Testis (tissue), 2 donors: ENCODE measurements at regions not wholly inside any gene's neighbourhood (a gene's known extent, or its start where the extent isn't known, plus 50 kb on each side); places are given as distances from the start of the nearest gene placed in this dataset.

ENCODE experiments used
- DNase-seq: peaks from one replicate; pipeline ENCODE4 v3.0.0-alpha.2; 2019
- H3K27ac ChIP-seq, 2 donors: fragments of 200-600 bp; sonication (generic); one replicate each; pipeline ENCODE4 v1.5.1; 2019
- H3K27me3 ChIP-seq: fragments of 200-600 bp; sonication (generic); one replicate; pipeline ENCODE4 v1.5.1; 2019
- H3K36me3 ChIP-seq: fragments of 200-600 bp; sonication (generic); one replicate; pipeline ENCODE4 v1.5.1; 2017; ENCODE audit warnings: low read depth; ENCODE audit errors: missing control alignments
- H3K4me1 ChIP-seq: fragments of 200-600 bp; sonication (generic); one replicate; pipeline ENCODE4 v1.5.1; 2019
- H3K4me3 ChIP-seq, 2 donors: fragments of 200-600 bp; sonication (generic); one replicate each; pipeline ENCODE4 v1.5.1; 2017 to 2019
- H3K9me3 ChIP-seq: fragments of 200-600 bp; sonication (generic); one replicate; pipeline ENCODE4 v1.5.1; 2017
- CTCF ChIP-seq, 3 experiments: fragments of 450-650 bp in 2 of 3; fragments of 200-600 bp in 1 of 3; sonication (generic) in 1 of 3; IDR thresholded peaks; one replicate each; pipeline ENCODE4 v1.5.1; 2016 to 2019; ENCODE audit warnings: antibody characterized with exemption in 3 of 3, mild to moderate bottlenecking in 2 of 3, moderate library complexity in 1 of 3
- POLR2A ChIP-seq: fragments of 450-650 bp; IDR thresholded peaks from one replicate; pipeline ENCODE4 v1.6.1; 2017; ENCODE audit warnings: antibody characterized with exemption, mild to moderate bottlenecking, moderate library complexity
- WGBS, 2 donors: methylation state at CpG; one replicate each; pipeline ENCODE4 v1.1.5; 2018; 5-methylcytosine and 5-hydroxymethylcytosine counted together
- intact Hi-C: fragments of 100-400 bp; cut with DNase I; formaldehyde crosslinking; loops from one replicate; pipeline ENCODE4 v1.15.1; 2023; ENCODE audit warnings: low total_unique reads

GRCh38 chr15:97420130-97420529, 540.4 kb upstream of the ARRDC4 start:
- Histone ChIP-seq H3K36me3 (no peaks in the 10 kb centered on the region), H3K27me3 (no peaks in the 10 kb centered on the region), H3K4me1 (no peaks in the 10 kb centered on the region), H3K4me3 (no peak overlapping the region), H3K9me3 (no peaks in the 10 kb centered on the region), H3K27ac (no peak overlapping the region)
- no peak for DNase-seq
- intact Hi-C loops = no loop called here
- TF ChIP-seq CTCF (IDR thresholded peaks at IDR 0.05) (no peak), POLR2A (no peak)
- WGBS, 2 donors = 45 to 61% methylated on average over 1 of the region's 1 CpG

GRCh38 chr15:97425596-97425995, 534.9 kb upstream of the ARRDC4 start:
- H3K4me1 ChIP-seq = no peaks in the 10 kb centered on the region
- H3K4me3 ChIP-seq = no peak overlapping the region
- no peaks in the 10 kb centered on the region for H3K9me3 ChIP-seq
- H3K36me3 ChIP-seq = no peaks in the 10 kb centered on the region
- no peak for DNase-seq
- intact Hi-C loops = no loop called here
- H3K27ac ChIP-seq = no peak overlapping the region
- TF ChIP-seq POLR2A = no peak
- TF ChIP-seq CTCF (IDR thresholded peaks at IDR 0.05) = no peak
- H3K27me3 ChIP-seq = no peaks in the 10 kb centered on the region
- 84 to 85% methylated on average over 5 of the region's 5 CpGs for WGBS, 2 donors

- Histone ChIP-seq H3K9me3 (no peaks in the 10 kb centered on the region), H3K27ac (no peak overlapping the region), H3K4me3 (no peak overlapping the region), H3K4me1 (no peaks in the 10 kb centered on the region), H3K36me3 (no peaks in the 10 kb centered on the region), H3K27me3 (no peaks in the 10 kb centered on the region)
- intact Hi-C loops = no loop called here
- WGBS, 2 donors = 62 to 64% methylated on average over 1 of the region's 1 CpG
- no peak for DNase-seq
- TF ChIP-seq CTCF (IDR thresholded peaks at IDR 0.05) = no peak
- no peak for TF ChIP-seq POLR2A
These were observed 517.4 kb upstream of the ARRDC4 start for GRCh38 chr15:97443101-97443500.

GRCh38 chr15:97446138-97446537, 514.4 kb upstream of the ARRDC4 start:
- H3K4me3 ChIP-seq = no peak overlapping the region
- WGBS, 2 donors = 55 to 60% methylated on average over 3 of the region's 3 CpGs
- intact Hi-C loops = no loop called here
- H3K4me1 ChIP-seq = no peaks in the 10 kb centered on the region
- H3K27ac ChIP-seq = no peak overlapping the region
- H3K36me3 ChIP-seq = no peaks in the 10 kb centered on the region
- no peak for DNase-seq
- H3K27me3 ChIP-seq = no peaks in the 10 kb centered on the region
- TF ChIP-seq POLR2A (no peak), CTCF (IDR thresholded peaks at IDR 0.05) (no peak)
- no peaks in the 10 kb centered on the region for H3K9me3 ChIP-seq

GRCh38 chr15:97456521-97457202, 503.8 kb upstream of the ARRDC4 start:
- 79 to 84% methylated on average over 7 of the region's 7 CpGs for WGBS, 2 donors
- H3K9me3 ChIP-seq = no peaks in the 10 kb centered on the region
- DNase-seq = no peak
- TF ChIP-seq POLR2A = no peak
- no peak for TF ChIP-seq CTCF (IDR thresholded peaks at IDR 0.05)
- intact Hi-C loops = no loop called here
- H3K36me3 ChIP-seq = no peaks in the 10 kb centered on the region
- no peak overlapping the region for H3K4me3 ChIP-seq
- no peak overlapping the region for H3K27ac ChIP-seq
- no peaks in the 10 kb centered on the region for H3K27me3 ChIP-seq
- no peaks in the 10 kb centered on the region for H3K4me1 ChIP-seq
